ENCODE measurements at regions not wholly inside any gene's neighbourhood (a gene's known extent, or its start where the extent isn't known, plus 50 kb on each side); places are given as distances from the start of the nearest gene placed in this dataset.

GRCh38 chr12:60070552-60070951, 474.7 kb downstream of the SLC16A7 start:
- Histone ChIP-seq H3K4me1 (ENCODE audit: insufficient read depth, low read length) (no peaks in the 10 kb centered on the region), H3K4me3 (ENCODE audit: low read length) (no peak overlapping the region), H3K27ac (ENCODE audit: low read depth in 1 of 2, low read length in 2 of 2) (no peak overlapping the region), H3K9me3 (ENCODE audit: control insufficient read depth in 1 of 2, insufficient read depth in 1 of 2, low read length in 2 of 2) (no peaks in the 10 kb centered on the region), H3K36me3 (ENCODE audit: insufficient read depth, low read length) (no peaks in the 10 kb centered on the region), H3K27me3 (ENCODE audit: control insufficient read depth in 1 of 2, insufficient read depth in 2 of 2, low read length in 2 of 2) (no peaks in the 10 kb centered on the region)
- H3K27me3 Mint-ChIP-seq = no peaks in the 10 kb centered on the region
- H3K36me3 Mint-ChIP-seq (ENCODE audit: low read depth) = no peaks in the 10 kb centered on the region
- no peaks in the 10 kb centered on the region for H3K9me3 Mint-ChIP-seq
- H3K27ac Mint-ChIP-seq = no peak overlapping the region
- CTCF ChIA-PET = no interaction called here
- POLR2A ChIA-PET = no interaction called here
- intact Hi-C loops (cut with DNase I, micrococcal nuclease) = no loop called here
- no peak overlapping the region for H3K4me3 Mint-ChIP-seq
- TF ChIP-seq CTCF (IDR thresholded peaks at IDR 0.05) = no peak
- H3K4me1 Mint-ChIP-seq (ENCODE audit: low read depth) = no peaks in the 10 kb centered on the region
- DNase-seq = no peak
- no peak for ATAC-seq (ENCODE audit: poor library complexity)

- intact Hi-C loops (cut with DNase I, micrococcal nuclease) = no loop called here
- no peaks in the 10 kb centered on the region for H3K9me3 Mint-ChIP-seq
- TF ChIP-seq CTCF (IDR thresholded peaks at IDR 0.05) = no peak
- Histone ChIP-seq H3K9me3 (ENCODE audit: control insufficient read depth in 1 of 2, insufficient read depth in 1 of 2, low read length in 2 of 2) (no peaks in the 10 kb centered on the region), H3K27me3 (ENCODE audit: control insufficient read depth in 1 of 2, insufficient read depth in 2 of 2, low read length in 2 of 2) (no peaks in the 10 kb centered on the region), H3K36me3 (ENCODE audit: insufficient read depth, low read length) (no peaks in the 10 kb centered on the region), H3K27ac (ENCODE audit: low read depth in 1 of 2, low read length in 2 of 2) (no peak overlapping the region), H3K4me1 (ENCODE audit: insufficient read depth, low read length) (no peaks in the 10 kb centered on the region), H3K4me3 (ENCODE audit: low read length) (no peak overlapping the region)
- no peaks in the 10 kb centered on the region for H3K4me1 Mint-ChIP-seq (ENCODE audit: low read depth)
- H3K27ac Mint-ChIP-seq = no peak overlapping the region
- no peaks in the 10 kb centered on the region for H3K27me3 Mint-ChIP-seq
- DNase-seq = no peak
- H3K36me3 Mint-ChIP-seq (ENCODE audit: low read depth) = no peaks in the 10 kb centered on the region
- CTCF ChIA-PET = no interaction called here
- ATAC-seq (ENCODE audit: poor library complexity) = no peak
- POLR2A ChIA-PET = no interaction called here
- H3K4me3 Mint-ChIP-seq = no peak overlapping the region
These were observed 475.9 kb downstream of the SLC16A7 start for GRCh38 chr12:60071759-60072191.

GRCh38 chr12:60072911-60073310, 477.1 kb downstream of the SLC16A7 start:
- ChIA-PET POLR2A (no interaction called here), CTCF (no interaction called here)
- intact Hi-C loops (cut with DNase I, micrococcal nuclease) = no loop called here

More at GRCh38 chr12:60072911-60073310, 477.1 kb downstream of the SLC16A7 start:
- Histone ChIP-seq H3K27me3 (ENCODE audit: control insufficient read depth in 1 of 2, insufficient read depth in 2 of 2, low read length in 2 of 2) (no peaks in the 10 kb centered on the region), H3K9me3 (ENCODE audit: control insufficient read depth in 1 of 2, insufficient read depth in 1 of 2, low read length in 2 of 2) (no peaks in the 10 kb centered on the region), H3K4me3 (ENCODE audit: low read length) (no peak overlapping the region), H3K4me1 (ENCODE audit: insufficient read depth, low read length) (no peaks in the 10 kb centered on the region), H3K27ac (ENCODE audit: low read depth in 1 of 2, low read length in 2 of 2) (no peak overlapping the region), H3K36me3 (ENCODE audit: insufficient read depth, low read length) (no peaks in the 10 kb centered on the region)
- Mint-ChIP-seq H3K4me3 (no peak overlapping the region), H3K9me3 (peaks cover 3% of the 10 kb centered on the region), H3K36me3 (ENCODE audit: low read depth) (no peaks in the 10 kb centered on the region), H3K27ac (no peak overlapping the region), H3K4me1 (ENCODE audit: low read depth) (no peaks in the 10 kb centered on the region), H3K27me3 (no peaks in the 10 kb centered on the region)
- no peak for ATAC-seq (ENCODE audit: poor library complexity)
- no peak for TF ChIP-seq CTCF (IDR thresholded peaks at IDR 0.05)
- DNase-seq = no peak
